ENCODE measurements at regions not wholly inside any gene's neighbourhood (a gene's known extent, or its start where the extent isn't known, plus 50 kb on each side); places are given as distances from the start of the nearest gene placed in this dataset.

DNA sequence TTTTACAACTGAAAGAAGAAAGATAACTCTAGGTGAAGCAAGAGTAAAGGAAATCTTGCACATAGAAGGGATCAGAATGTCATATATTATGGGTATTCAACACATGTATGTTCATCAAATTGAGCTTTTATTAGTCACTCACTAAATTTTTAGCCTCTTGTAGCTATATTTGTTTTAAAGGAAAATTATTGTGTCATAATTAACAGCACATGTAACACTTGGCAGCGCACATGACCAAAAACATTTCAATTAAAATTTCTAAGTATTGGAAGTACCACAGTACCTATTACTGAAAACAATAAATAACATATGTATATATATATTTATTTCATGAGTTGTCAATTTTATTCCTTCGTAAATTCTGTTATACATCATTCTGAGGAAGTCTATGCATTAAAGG, 2800.4 kb downstream of the PCDH9 start:
- peaks cover 10% of the 10 kb centered on the region for H3K4me1 Mint-ChIP-seq (ENCODE audit: low read depth)
- no peak for DNase-seq
- no peak overlapping the region for H3K4me3 Mint-ChIP-seq
- TF ChIP-seq, protein P1, sequence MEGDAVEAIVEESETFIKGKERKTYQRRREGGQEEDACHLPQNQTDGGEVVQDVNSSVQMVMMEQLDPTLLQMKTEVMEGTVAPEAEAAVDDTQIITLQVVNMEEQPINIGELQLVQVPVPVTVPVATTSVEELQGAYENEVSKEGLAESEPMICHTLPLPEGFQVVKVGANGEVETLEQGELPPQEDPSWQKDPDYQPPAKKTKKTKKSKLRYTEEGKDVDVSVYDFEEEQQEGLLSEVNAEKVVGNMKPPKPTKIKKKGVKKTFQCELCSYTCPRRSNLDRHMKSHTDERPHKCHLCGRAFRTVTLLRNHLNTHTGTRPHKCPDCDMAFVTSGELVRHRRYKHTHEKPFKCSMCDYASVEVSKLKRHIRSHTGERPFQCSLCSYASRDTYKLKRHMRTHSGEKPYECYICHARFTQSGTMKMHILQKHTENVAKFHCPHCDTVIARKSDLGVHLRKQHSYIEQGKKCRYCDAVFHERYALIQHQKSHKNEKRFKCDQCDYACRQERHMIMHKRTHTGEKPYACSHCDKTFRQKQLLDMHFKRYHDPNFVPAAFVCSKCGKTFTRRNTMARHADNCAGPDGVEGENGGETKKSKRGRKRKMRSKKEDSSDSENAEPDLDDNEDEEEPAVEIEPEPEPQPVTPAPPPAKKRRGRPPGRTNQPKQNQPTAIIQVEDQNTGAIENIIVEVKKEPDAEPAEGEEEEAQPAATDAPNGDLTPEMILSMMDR (IDR thresholded peaks at IDR 0.05), result no peak
- no peaks in the 10 kb centered on the region for H3K9me3 Mint-ChIP-seq
- no peaks in the 10 kb centered on the region for H3K36me3 Mint-ChIP-seq (ENCODE audit: low read depth)
- H3K27ac Mint-ChIP-seq, result no peak overlapping the region
- H3K27me3 Mint-ChIP-seq (ENCODE audit: insufficient read depth), result no peaks in the 10 kb centered on the region

GRCh38 chr13:64428196-64428595, 2801.9 kb downstream of the PCDH9 start:
- H3K27me3 Mint-ChIP-seq (ENCODE audit: insufficient read depth), result no peaks in the 10 kb centered on the region
- peaks cover 10% of the 10 kb centered on the region for H3K4me1 Mint-ChIP-seq (ENCODE audit: low read depth)
- no peaks in the 10 kb centered on the region for H3K36me3 Mint-ChIP-seq (ENCODE audit: low read depth)
- TF ChIP-seq, protein P1 (IDR thresholded peaks at IDR 0.05), result no peak
- no peak overlapping the region for H3K4me3 Mint-ChIP-seq
- 0 out of 2 replicates have a peak overlapping the region, but pooled peaks have one; percentile 32 for H3K27ac Mint-ChIP-seq
- no peaks in the 10 kb centered on the region for H3K9me3 Mint-ChIP-seq
- peak; percentile 11 for DNase-seq

GRCh38 chr13:64423467-64423866, 2806.7 kb downstream of the PCDH9 start:
- Mint-ChIP-seq H3K27ac (no peak overlapping the region), H3K4me3 (no peak overlapping the region), H3K36me3 (ENCODE audit: low read depth) (no peaks in the 10 kb centered on the region), H3K4me1 (ENCODE audit: low read depth) (peaks cover 8% of the 10 kb centered on the region), H3K27me3 (ENCODE audit: insufficient read depth) (no peaks in the 10 kb centered on the region), H3K9me3 (no peaks in the 10 kb centered on the region)
- DNase-seq, result no peak
- TF ChIP-seq, protein P1 (IDR thresholded peaks at IDR 0.05), result no peak

DNA sequence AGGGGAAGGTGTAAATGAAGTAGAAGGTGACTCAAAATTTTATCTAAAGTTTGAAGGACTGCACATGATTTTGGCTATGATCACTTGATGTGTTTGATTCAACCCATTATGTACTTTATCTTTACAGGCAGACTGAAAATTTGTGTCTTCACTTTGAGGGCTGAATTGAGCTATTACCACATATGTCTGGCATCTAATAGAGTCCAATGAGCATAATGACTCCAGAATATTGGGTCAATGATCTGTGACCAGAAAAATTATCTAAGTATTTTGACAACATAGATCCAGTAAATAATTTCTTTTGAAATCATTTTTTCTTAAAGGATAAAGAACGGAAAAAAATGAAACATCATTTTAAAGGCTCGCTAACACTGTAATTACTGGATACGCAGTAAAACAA, 2810.0 kb downstream of the PCDH9 start:
- Mint-ChIP-seq H3K4me3 (no peak overlapping the region), H3K27me3 (ENCODE audit: insufficient read depth) (no peaks in the 10 kb centered on the region), H3K9me3 (no peaks in the 10 kb centered on the region), H3K27ac (no peak overlapping the region), H3K4me1 (ENCODE audit: low read depth) (no peaks in the 10 kb centered on the region), H3K36me3 (ENCODE audit: low read depth) (no peaks in the 10 kb centered on the region)
- TF ChIP-seq, protein P1 (IDR thresholded peaks at IDR 0.05), result no peak
- no peak for DNase-seq

- no peaks in the 10 kb centered on the region for H3K9me3 Mint-ChIP-seq
- H3K4me3 Mint-ChIP-seq, result no peak overlapping the region
- H3K27me3 Mint-ChIP-seq (ENCODE audit: insufficient read depth), result no peaks in the 10 kb centered on the region
- H3K4me1 Mint-ChIP-seq (ENCODE audit: low read depth), result no peaks in the 10 kb centered on the region
- DNase-seq, result no peak
- H3K36me3 Mint-ChIP-seq (ENCODE audit: low read depth), result no peaks in the 10 kb centered on the region
- TF ChIP-seq, protein P1 (IDR thresholded peaks at IDR 0.05), result no peak
- H3K27ac Mint-ChIP-seq, result no peak overlapping the region
These were observed 2812.6 kb downstream of the PCDH9 start for GRCh38 chr13:64417581-64417980.

DNA sequence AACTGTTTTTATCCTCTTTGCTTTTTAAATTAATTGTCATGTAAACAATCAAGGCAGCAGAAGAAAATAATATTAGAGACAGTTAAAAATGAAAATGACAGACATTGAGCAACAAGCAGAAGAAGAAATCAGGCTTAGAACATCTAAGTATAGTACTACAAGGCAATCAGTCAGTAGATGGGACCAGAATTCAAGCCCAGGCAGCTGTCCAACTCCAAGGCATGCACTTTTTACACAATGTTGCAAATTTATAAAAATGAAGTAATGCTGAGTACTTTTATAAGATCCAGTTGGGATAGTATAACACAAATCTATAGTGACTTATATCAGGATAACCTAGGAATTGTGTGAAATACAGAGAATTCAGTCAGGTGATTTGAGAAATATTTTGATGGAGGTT, 2815.8 kb downstream of the PCDH9 start:
- no peak for DNase-seq
- no peaks in the 10 kb centered on the region for H3K4me1 Mint-ChIP-seq (ENCODE audit: low read depth)
- no peaks in the 10 kb centered on the region for H3K9me3 Mint-ChIP-seq
- no peaks in the 10 kb centered on the region for H3K36me3 Mint-ChIP-seq (ENCODE audit: low read depth)
- no peaks in the 10 kb centered on the region for H3K27me3 Mint-ChIP-seq (ENCODE audit: insufficient read depth)
- H3K4me3 Mint-ChIP-seq, result no peak overlapping the region
- TF ChIP-seq, protein P1 (IDR thresholded peaks at IDR 0.05), result no peak
- no peak overlapping the region for H3K27ac Mint-ChIP-seq
